NCI-H2196 treated with DMSO at 0.1 percent for 48 hours (cell line): ENCODE measurements at regions not wholly inside any gene's neighbourhood (a gene's known extent, or its start where the extent isn't known, plus 50 kb on each side); places are given as distances from the start of the nearest gene placed in this dataset.

ENCODE experiments used
- DNase-seq: peaks from one replicate; lab custom pipeline; 2025; ENCODE audit not compliant: unreplicated experiment; lab: John Stamatoyannopoulos, UW

DNA sequence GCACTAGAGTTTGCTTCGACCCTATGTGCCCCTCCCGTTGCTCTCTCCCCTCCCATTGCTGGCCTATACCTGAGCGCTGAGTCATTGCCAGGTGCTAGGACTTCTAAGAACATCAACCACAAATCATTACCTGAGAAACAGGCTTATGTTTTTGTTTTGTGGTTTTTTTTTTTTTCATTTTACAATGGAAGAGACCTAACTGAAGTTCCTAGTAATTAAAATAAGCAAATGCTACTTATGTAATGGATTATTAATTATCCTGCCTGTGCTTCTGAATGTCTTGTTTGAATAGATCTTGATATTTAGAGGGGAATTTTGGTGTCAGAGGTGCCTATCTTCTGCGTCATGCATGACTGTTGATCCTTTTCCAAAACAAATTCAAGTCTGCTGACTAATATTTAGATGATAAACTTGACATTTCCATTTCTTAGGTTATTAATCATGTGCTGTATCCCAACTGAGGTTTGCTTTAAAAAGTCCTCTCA lies 275.4 kb upstream of the CPEB2 start:
- no peak for DNase-seq

DNA sequence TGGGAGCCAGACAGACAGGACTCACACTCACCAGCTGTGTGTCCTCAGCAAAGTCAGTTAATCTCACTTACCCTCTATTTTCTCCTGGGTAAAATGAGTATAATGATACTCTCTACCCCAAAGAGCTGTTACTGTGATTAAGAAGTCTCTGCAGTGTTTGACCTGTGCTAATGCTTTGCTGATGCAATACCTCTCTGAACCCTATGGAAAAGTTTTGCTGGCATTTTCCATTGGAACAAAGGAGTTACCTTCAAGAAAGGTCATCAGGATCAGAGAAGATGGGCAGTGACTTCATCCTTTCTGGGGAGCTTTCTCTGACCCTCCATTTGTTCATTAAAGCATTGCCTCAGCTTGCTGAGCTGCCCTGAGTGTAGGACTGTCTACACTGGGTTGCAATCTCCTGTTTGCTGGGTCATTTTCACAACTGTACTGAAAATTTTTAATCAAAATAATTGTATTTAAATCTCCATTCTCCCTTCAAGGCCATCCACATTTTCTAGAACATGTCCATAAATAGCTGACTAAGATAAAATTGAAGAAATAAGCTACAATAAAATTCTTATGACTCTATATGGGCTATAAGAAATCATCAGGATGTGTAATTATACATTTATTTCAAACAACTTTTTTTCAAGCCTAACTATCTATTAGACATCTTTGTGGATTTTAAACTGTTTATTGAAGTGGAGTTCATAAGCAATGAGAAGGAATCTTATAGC lies 272.8 kb upstream of the CPEB2 start:
- DNase-seq = no peak

DNA sequence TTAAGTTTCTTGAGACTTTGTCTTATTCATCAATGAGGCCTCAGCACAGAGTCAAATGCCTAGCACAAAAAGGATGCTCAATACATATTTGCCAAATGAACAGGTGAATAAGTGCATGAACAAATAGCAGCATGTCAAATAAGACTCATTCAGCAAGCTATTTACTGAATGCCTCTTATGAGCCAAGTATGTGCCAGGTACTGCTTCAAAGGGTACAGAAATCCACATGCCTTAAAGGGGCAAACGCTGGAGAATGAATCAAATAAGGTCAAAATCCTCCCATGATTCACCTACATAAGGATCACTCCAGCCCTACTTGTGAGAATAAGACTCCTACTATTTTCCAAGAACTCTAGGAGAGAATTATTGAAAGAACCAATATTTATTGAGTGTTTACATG lies 260.2 kb upstream of the CPEB2 start:
- no peak for DNase-seq

DNA sequence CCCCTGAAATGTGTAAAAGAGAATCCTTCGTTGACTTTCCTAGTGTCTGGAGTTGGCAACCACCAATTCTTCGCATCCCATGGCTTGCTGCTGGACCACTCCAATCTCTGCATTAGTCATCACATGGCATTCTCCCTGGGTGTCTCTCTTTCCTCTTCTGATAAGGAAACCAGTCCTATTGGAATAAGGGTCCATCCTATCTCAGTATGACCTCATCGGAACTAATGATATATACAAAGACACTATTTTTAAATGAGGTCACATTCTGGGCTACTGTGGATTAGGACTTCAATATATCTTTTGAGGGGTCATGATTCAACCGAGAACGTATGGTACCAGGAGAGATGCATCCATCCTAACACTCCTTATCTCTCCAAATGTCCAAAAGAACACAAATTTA lies 259.1 kb upstream of the CPEB2 start:
- no peak for DNase-seq

DNA sequence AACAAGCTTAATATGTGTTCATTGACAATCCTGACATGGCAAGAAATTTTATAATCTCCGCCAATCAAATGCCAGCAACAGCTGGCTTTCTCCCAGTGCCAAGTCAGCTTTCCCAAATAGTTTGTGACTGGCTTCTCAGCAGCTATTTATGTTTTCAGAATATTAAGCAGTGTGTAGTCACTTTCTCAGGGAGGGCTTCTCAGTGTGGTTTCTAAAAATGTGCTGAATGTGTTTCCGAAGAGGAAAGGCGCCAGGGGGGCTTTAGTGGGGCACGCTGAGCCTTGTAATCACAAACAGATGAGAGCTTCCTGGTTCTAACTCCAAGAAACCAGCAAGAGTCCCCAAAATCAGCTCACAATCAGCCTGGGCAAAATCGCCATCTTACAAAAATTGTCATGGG lies 258.7 kb upstream of the CPEB2 start:
- no peak for DNase-seq

- DNase-seq = no peak
Measured at GRCh38 chr4:14744346-14744745, 257.9 kb upstream of the CPEB2 start.

DNA sequence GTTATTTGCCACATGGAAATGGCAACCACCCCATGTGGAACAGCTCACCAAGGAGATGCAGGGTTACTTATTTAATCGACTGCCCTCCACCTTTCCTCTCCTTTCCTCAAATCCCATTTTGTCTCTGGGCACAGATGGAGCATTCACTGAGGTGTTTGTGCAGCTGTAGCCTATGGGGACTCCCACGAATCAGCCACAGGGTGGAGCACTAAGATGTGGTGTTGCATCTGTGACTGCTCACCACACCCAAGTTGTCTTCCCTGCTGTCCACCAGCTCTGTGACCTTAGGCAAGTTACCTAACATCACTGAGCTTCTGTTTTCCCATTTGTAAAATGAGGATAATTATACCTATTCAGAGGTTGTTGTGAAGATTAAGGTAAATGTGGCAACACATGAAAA lies 252.4 kb upstream of the CPEB2 start:
- no peak for DNase-seq

DNA sequence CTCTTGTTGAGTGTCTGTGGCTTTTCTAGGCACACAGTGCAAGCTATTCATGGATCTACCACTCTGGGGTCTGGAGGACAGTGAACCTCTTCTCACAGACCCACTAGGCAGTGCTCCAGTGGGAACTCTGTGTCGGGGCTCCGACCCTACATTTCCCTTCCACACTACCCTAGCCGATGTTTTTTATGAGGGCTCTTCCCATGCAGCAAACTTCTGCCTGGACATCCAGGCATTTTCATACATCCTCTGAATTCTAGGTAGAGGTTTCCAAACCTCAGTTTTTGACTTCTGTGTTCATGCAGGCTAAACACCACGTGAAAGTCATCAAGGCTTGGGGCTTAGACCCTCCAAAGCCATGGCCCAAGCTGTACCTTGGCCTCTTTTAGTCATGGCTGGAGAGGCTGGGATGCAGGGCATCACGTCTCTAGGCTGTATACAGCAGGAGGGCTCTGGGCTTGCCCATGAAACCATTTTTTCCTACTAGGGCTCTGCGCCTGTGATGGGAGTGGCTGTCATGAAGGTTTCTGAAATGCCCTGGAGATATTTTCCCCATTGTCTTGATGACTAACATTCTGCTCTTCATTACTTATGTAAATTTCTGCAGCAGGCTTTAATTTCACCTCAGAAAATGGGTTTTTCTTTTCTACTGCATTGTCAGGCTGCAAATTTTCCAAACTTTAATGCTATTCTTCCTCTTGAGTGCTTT lies 249.8 kb upstream of the CPEB2 start:
- no peak for DNase-seq

DNA sequence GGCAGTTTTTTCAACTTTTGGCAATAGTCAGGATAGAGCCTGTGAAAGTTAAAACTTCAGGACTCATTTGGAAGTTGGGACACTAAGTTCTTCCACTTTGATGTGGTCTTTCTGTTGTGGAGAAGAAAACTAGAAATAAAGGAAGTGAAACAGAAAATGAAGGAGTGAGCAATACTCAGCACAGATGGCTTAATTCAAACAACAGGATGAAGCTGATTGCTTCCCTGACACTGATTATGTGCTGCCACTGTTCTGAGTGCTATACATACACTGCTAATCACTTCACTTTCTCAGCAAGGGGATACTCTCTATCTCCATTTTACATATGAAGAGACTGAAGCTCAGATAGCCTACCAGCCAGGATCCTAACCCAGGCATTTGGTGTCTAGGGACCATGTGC lies 235.1 kb upstream of the CPEB2 start:
- no peak for DNase-seq

GRCh38 chr4:14768449-14768848 lies 233.8 kb upstream of the CPEB2 start:
- DNase-seq = no peak

DNA sequence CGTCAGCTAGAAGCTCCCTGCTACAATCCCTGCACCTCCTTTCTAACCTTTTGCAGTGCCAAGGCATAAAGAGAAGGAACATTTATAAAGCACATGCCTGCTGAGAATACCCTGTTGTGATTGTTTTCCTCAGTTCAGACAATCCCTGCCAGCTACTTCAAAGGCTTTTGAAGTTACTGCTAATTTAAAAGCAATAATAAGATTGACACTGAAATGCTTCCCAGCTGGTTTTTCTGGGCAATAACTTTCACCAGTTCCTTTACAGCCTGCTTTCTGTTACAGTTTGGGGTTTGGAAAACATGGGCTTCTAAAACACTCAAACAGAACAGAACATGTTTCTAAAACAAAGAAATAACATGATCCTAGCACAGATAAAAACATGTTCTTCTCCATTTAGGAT lies 232.3 kb upstream of the CPEB2 start:
- DNase-seq = no peak

DNA sequence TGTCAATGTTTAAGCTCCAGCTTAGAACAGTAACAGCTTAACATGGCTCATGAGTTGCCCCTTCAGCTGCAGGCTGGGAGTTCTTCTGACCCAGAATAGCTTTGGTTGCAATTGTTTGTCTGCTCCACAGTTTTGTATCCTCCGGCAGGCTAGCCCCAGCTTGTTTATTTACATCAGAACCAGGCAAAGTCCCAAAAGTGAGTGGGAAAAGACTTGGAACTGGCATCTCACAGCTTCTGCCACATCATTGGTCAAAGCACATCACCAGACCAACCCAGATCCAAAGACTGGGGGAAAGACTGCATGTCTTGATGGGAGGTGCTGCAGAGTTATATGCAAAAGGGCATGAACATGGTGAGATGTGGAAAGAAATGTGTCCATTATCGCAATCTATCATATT lies 231.2 kb upstream of the CPEB2 start:
- no peak for DNase-seq

GRCh38 chr4:14771504-14772175 lies 230.6 kb upstream of the CPEB2 start:
- no peak for DNase-seq

DNA sequence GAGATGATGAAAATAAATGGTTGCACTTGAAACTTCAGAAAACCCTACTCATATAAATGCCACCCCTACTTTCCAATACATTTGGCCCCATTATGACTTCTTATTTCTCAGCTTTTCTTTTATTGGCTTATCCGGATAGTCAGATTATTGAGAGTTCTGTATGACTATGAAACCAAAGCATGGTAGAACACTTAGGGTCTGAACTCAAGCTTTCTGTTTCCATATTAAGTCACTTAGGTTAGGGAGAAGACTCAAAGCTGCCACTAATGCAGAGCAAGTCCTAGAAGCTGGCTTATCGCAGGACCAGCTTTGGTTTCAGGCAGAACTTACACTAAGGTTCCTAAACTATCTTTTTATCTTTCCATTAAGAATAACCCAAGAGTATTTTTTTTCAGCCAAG lies 229.9 kb upstream of the CPEB2 start:
- DNase-seq = no peak

DNA sequence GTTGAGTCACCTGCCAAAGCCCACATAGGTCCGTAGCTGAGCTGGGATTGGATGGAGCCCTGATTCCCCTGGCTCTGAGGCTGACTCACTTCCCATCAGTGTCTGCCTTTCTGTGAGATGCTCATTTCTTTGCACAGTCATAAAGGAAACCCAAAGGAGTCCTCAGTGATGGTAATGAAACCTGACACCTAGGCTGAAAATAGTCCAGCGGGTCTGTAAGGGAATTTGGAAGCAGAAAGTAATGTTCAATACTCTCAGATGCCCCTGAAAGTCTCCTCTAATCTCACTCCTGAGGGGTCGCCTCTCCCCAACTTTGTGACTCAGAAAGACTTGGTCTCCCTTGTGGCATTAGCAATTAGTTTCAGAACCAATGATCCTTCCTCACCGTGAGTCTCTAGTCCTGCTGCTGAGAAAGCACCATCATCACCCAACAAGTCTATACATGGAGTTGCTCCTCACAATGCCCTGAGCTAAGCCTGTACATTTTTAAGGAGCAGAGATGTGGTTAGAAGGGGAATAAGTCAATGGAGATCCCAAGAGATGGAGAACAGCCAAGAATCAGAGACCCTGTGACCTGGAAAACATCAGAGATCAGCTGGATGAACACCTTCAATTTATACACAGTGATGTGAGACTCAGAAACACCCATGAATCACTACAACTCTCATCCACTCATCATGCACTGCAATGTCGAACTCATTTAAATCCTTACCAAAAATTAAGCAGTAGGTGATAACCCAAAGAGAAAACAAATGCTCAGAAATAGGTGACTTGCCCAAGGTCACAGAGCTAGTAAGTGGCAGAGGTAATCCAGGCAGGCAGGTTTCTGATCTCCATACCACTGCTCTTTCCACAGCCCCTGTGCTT lies 219.0 kb upstream of the CPEB2 start:
- DNase-seq = no peak

GRCh38 chr4:14787221-14787620 lies 215.1 kb upstream of the CPEB2 start:
- no peak for DNase-seq

GRCh38 chr4:14787894-14788293 lies 214.4 kb upstream of the CPEB2 start:
- DNase-seq = no peak

DNA sequence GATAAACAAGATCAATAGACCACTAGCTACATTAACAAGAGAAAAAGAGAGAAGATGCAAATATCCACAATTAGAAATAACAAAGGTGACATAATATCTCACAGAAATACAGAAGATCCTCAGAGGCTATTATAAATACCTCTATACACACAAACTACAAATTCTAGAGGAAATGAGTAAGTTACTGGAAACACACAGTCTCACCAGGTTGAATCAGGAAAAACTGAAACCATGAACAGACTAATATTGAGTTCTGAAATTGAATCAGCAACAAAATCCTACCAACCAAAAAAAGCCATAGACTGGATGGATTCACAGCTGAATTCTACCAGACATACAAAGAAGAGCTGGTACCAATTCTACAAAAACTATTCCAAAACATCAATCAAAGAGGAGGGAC lies 211.8 kb upstream of the CPEB2 start:
- DNase-seq = no peak

- DNase-seq = no peak
Measured at GRCh38 chr4:14792702-14793227, 209.5 kb upstream of the CPEB2 start.

GRCh38 chr4:14800977-14801376 lies 201.3 kb upstream of the CPEB2 start:
- DNase-seq = no peak

DNA sequence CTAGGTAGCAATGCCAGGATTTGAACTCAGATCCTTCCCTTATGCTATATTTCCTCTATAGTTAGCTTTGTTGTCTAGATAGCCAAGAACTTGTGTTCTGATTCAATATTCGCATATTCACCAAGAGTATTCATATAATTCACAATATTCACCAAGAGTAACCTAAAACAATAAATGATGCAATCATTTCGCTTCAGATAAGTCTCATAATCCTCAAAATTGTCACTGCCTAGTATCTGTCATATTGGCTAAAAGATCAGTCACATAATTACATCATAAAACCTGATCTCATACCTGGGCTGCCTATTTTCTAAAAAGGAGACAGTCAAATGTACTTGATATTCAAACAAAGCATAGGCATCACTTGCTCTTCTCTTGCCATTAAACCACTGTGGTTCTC lies 199.7 kb upstream of the CPEB2 start:
- DNase-seq = no peak
